Right kidney (tissue), 1 donor: ENCODE measurements at regions not wholly inside any gene's neighbourhood (a gene's known extent, or its start where the extent isn't known, plus 50 kb on each side); places are given as distances from the start of the nearest gene placed in this dataset.

Experiments used
- DNase-seq: peaks from one replicate; pipeline ENCODE4 v3.0.0-alpha.2; 2016

GRCh38 chr10:43006490-43006889 is 70.4 kb upstream of the RET start:
- no peak for DNase-seq

DNA sequence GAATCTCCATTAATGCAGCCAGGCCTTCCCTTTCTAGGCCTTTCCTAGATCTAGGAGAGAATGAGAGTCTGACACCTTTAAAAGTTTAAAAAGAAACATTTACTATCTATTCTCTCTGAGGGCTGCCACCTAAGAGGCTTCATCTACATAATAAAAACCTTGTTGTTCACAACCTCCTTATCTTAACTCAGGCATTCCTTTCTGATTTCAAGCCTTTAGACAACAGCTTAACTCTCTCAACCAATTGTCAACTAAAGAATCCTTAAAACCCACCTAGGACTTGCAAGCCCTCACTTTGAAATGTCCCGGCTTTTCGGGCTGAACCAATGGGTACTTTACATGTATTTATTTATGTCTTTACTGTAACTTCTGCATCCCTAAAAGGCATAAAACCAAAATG is 64.3 kb upstream of the RET start:
- DNase-seq: no peak

DNA sequence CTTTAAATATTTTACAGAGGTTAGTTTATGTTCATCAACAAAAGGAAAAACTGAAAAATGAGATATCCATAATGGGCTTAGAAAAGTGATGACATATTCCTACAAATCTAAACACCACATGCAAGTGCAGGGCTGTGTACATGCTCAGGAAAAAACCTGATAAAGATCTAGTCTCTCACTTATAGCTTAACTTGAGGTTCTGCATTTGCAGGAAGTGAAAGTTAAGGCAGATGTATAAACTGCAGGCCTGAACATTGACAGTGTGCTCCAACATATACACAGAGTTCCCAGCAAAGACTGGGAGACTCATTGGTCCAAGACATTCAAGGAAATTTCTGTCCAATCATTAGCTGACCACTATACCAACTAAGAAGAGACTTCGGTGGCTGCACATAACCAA is 63.8 kb upstream of the RET start:
- DNase-seq: no peak

DNA sequence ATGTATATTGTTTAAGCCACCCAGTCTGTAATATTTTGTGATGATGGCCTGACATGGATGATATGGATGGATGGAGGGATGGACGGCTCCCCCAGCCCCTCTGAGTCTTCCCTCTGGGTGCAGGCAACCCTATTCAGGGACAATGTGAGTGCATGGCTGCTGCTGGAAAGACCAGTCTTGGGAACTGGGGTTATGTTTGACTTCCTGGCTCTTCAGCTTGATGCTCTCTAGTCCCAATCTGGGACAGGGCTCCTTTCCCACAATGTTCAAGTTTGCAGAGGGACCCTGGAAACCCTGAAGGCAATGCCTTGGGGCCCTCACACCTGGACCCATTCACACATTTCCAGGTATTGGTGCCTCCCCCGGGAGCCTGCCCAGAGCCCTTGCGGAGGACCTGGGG is 52.3 kb upstream of the RET start:
- no peak for DNase-seq

- DNase-seq: no peak
Observed at GRCh38 chr10:43024942-43025700, 51.7 kb upstream of the RET start.

GRCh38 chr10:43026039-43026973 is 50.6 kb upstream of the RET start:
- peak; percentile 48 for DNase-seq
